ENCODE measurements at regions not wholly inside any gene's neighbourhood (a gene's known extent, or its start where the extent isn't known, plus 50 kb on each side); places are given as distances from the start of the nearest gene placed in this dataset.

DNA sequence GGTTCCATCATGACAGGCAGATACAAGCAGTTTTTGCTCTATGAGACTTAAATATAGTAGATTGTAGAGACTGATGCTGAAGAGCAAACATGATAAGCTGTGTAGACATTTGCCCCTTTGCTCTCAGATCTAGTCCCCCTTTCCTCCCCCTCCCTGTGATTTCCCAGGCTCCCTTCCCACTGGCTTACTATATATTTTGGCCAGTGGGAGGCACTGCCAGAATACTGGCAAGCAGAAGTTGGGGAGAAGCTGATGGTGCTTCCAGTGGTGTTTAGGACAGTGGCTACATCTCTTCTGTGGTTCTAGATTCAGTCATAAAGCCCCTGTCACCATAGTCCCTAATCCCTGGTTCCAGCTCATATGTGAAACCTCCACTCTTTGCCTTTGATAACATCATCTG lies 156.1 kb upstream of the STEAP4 start:
- TF ChIP-seq, protein P1, sequence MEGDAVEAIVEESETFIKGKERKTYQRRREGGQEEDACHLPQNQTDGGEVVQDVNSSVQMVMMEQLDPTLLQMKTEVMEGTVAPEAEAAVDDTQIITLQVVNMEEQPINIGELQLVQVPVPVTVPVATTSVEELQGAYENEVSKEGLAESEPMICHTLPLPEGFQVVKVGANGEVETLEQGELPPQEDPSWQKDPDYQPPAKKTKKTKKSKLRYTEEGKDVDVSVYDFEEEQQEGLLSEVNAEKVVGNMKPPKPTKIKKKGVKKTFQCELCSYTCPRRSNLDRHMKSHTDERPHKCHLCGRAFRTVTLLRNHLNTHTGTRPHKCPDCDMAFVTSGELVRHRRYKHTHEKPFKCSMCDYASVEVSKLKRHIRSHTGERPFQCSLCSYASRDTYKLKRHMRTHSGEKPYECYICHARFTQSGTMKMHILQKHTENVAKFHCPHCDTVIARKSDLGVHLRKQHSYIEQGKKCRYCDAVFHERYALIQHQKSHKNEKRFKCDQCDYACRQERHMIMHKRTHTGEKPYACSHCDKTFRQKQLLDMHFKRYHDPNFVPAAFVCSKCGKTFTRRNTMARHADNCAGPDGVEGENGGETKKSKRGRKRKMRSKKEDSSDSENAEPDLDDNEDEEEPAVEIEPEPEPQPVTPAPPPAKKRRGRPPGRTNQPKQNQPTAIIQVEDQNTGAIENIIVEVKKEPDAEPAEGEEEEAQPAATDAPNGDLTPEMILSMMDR (conservative IDR thresholded peaks at IDR 0.05; ENCODE audit: low read depth, low read length) = no peak
- no peak for TF ChIP-seq EZH2 (IDR thresholded peaks at IDR 0.05; ENCODE audit: borderline replicate concordance, low read depth, low read length, poor library complexity, severe bottlenecking)

Measured in A673 (cell line).